GM23248 (cell line): ENCODE measurements at regions not wholly inside any gene's neighbourhood (a gene's known extent, or its start where the extent isn't known, plus 50 kb on each side); places are given as distances from the start of the nearest gene placed in this dataset.

ENCODE experiments used
- EZH2 ChIP-seq: fragments of 200-600 bp; sonication (generic); IDR thresholded peaks from 2 replicates; pipeline ENCODE4 v1.6.1; 2018; ENCODE audit warnings: antibody characterized with exemption, mild to moderate bottlenecking; ENCODE audit not compliant: insufficient read depth, poor library complexity, severe bottlenecking
- EZH2phosphoT487 ChIP-seq: fragments of 200-600 bp; sonication (generic); IDR thresholded peaks from 2 replicates; pipeline ENCODE4 v1.6.1; 2018; ENCODE audit warnings: antibody characterized with exemption, moderate library complexity, mild to moderate bottlenecking, low read depth; ENCODE audit not compliant: insufficient read depth

DNA sequence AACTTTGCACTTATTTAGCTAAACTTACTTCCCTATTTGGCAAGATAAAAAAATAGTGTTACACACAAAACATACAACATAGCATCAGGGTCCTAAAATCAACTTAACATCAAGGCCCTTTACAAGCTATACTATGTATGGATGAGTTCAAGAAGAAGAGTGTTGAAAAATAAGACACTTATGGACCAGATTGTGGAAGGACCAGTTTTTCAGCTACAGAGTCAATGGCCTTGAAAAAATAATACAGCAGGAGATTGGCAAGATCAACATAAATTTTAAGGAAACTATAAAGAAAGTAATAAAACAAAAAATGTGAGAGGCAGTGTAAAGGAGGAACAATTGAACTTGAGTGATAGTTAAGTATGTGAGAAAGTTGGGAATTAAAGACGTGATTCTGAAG lies 66.3 kb upstream of the BBX start:
- no peak for TF ChIP-seq EZH2phosphoT487
- TF ChIP-seq EZH2, result no peak
